ENCODE measurements at regions not wholly inside any gene's neighbourhood (a gene's known extent, or its start where the extent isn't known, plus 50 kb on each side); places are given as distances from the start of the nearest gene placed in this dataset.

DNA sequence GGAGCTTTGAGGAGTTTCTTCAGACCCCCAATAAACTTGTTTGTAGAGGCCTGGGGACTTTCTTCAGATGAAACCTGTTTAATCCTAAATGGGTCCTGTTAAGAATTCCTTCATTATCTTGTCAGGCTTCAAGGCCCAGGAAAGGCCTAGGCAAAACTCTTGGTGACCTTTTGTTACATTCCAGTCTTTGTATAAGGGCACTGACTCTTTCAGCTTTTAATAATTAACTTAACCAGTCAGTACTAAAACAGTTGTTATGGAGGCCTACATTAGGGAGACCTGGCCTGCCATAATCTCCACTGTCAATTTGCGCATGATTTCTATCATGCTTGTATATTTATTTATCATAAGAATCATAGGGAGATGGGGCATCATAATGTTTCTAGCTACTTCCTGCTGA, 110.2 kb downstream of the FCRL5 start:
- no peaks in the 10 kb centered on the region; the same call in 1 of the 2 replicates for H3K27me3 ChIP-seq (ENCODE audit: control insufficient read depth, insufficient read depth, low read length)
- in situ Hi-C loops (cut with HindIII; ENCODE audit: low pct_unique_long_range_greater_than_20kb, low sequenced_read_pairs) (no loop called here), intact Hi-C loops (cut with micrococcal nuclease; ENCODE audit: unreplicated experiment) (no loop called here)
- no peak overlapping the region for H3K4me3 ChIP-seq (ENCODE audit: low read depth in 2 of 2, low read length in 2 of 2)
- no peaks in the 10 kb centered on the region for H3K4me1 ChIP-seq (ENCODE audit: control insufficient read depth, insufficient read depth, low read length)
- TF ChIP-seq TCF7L2 (IDR thresholded peaks at IDR 0.05; ENCODE audit: low read depth, low read length) (no peak), SIN3A (IDR thresholded peaks at IDR 0.05; ENCODE audit: borderline replicate concordance, insufficient read depth, low read depth, low read length) (no peak), POLR2AphosphoS5 (IDR thresholded peaks at IDR 0.05; ENCODE audit: low read depth, low read length) (no peak)
- TF ChIP-seq, protein P1, sequence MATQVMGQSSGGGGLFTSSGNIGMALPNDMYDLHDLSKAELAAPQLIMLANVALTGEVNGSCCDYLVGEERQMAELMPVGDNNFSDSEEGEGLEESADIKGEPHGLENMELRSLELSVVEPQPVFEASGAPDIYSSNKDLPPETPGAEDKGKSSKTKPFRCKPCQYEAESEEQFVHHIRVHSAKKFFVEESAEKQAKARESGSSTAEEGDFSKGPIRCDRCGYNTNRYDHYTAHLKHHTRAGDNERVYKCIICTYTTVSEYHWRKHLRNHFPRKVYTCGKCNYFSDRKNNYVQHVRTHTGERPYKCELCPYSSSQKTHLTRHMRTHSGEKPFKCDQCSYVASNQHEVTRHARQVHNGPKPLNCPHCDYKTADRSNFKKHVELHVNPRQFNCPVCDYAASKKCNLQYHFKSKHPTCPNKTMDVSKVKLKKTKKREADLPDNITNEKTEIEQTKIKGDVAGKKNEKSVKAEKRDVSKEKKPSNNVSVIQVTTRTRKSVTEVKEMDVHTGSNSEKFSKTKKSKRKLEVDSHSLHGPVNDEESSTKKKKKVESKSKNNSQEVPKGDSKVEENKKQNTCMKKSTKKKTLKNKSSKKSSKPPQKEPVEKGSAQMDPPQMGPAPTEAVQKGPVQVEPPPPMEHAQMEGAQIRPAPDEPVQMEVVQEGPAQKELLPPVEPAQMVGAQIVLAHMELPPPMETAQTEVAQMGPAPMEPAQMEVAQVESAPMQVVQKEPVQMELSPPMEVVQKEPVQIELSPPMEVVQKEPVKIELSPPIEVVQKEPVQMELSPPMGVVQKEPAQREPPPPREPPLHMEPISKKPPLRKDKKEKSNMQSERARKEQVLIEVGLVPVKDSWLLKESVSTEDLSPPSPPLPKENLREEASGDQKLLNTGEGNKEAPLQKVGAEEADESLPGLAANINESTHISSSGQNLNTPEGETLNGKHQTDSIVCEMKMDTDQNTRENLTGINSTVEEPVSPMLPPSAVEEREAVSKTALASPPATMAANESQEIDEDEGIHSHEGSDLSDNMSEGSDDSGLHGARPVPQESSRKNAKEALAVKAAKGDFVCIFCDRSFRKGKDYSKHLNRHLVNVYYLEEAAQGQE (IDR thresholded peaks at IDR 0.05; ENCODE audit: insufficient read depth in 1 of 2, low read depth in 2 of 2, low read length in 1 of 2): no peak
- TF ChIP-seq, protein P2, sequence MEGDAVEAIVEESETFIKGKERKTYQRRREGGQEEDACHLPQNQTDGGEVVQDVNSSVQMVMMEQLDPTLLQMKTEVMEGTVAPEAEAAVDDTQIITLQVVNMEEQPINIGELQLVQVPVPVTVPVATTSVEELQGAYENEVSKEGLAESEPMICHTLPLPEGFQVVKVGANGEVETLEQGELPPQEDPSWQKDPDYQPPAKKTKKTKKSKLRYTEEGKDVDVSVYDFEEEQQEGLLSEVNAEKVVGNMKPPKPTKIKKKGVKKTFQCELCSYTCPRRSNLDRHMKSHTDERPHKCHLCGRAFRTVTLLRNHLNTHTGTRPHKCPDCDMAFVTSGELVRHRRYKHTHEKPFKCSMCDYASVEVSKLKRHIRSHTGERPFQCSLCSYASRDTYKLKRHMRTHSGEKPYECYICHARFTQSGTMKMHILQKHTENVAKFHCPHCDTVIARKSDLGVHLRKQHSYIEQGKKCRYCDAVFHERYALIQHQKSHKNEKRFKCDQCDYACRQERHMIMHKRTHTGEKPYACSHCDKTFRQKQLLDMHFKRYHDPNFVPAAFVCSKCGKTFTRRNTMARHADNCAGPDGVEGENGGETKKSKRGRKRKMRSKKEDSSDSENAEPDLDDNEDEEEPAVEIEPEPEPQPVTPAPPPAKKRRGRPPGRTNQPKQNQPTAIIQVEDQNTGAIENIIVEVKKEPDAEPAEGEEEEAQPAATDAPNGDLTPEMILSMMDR (IDR thresholded peaks at IDR 0.05): no peak
- POLR2A ChIA-PET: no interaction called here
- CTCF ChIA-PET: no interaction called here
- H3K27ac ChIP-seq (ENCODE audit: low read length): no peak overlapping the region
- ATAC-seq: no peak
- no peak for DNase-seq (ENCODE audit: low read depth, low spot score)
- BruUV-seq (replicated peaks): no TSS peak
- no peaks in the 10 kb centered on the region for H3K9me3 ChIP-seq (ENCODE audit: control insufficient read depth, insufficient read depth, low read depth, low read length)
- H3K36me3 ChIP-seq (ENCODE audit: control insufficient read depth, insufficient read depth, low read length): no peaks in the 10 kb centered on the region

DNA sequence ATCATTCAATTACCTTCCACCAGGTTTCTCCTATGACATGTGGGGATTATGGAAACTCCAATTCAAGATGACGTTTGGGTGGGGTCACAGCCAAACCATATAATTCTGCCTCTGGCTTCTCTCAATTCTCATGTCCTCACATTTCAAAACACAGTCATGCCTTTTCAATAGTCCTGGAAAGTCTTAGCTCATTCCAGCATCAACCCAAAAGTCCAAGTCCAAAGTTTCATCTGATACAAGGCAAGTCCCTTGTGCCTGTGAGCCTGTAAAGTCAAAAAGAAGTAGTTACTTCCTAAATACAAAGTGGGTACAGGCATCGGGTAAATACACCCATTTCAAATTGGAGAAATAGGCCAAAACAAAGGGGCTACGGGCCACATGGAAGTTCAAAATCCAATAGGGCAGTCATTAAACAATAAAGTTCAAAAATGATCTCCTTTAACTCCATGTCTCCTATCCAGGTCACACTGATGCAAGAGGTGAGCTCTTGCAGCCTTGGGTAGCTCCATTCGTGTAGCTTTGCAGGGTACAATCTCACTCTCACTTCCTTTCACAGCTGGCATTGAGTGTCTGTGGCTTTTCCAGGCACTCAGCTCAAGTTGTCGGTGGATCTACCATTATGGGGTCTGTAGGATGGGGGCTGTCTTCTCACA, 112.9 kb downstream of the FCRL5 start:
- CTCF ChIA-PET: no interaction called here
- TF ChIP-seq POLR2AphosphoS5 (IDR thresholded peaks at IDR 0.05; ENCODE audit: low read depth, low read length) (no peak), TCF7L2 (IDR thresholded peaks at IDR 0.05; ENCODE audit: low read depth, low read length) (no peak)
- TF ChIP-seq, protein P1 (IDR thresholded peaks at IDR 0.05; ENCODE audit: insufficient read depth in 1 of 2, low read depth in 2 of 2, low read length in 1 of 2): no peak
- TF ChIP-seq, protein P2 (IDR thresholded peaks at IDR 0.05): no peak
- H3K4me3 ChIP-seq (ENCODE audit: low read depth in 2 of 2, low read length in 2 of 2): no peak overlapping the region

More for the DNA sequence above, 112.9 kb downstream of the FCRL5 start:
- no TSS peak for BruUV-seq (replicated peaks)
- Histone ChIP-seq H3K4me1 (ENCODE audit: control insufficient read depth, insufficient read depth, low read length) (no peaks in the 10 kb centered on the region), H3K27ac (ENCODE audit: low read length) (no peak overlapping the region), H3K9me3 (ENCODE audit: control insufficient read depth, insufficient read depth, low read depth, low read length) (no peaks in the 10 kb centered on the region), H3K27me3 (ENCODE audit: control insufficient read depth, insufficient read depth, low read length) (no peaks in the 10 kb centered on the region; the same call in 1 of the 2 replicates), H3K36me3 (ENCODE audit: control insufficient read depth, insufficient read depth, low read length) (no peaks in the 10 kb centered on the region)
- POLR2A ChIA-PET: interaction anchor here (0.7 kb wide), 1 partner anchor 341 kb away, joined by 3 read pairs; no protein-coding TSS in a partner anchor
- intact Hi-C loops (cut with micrococcal nuclease; ENCODE audit: unreplicated experiment) (no loop called here), in situ Hi-C loops (cut with HindIII; ENCODE audit: low pct_unique_long_range_greater_than_20kb, low sequenced_read_pairs) (no loop called here)
- DNase-seq (ENCODE audit: low read depth, low spot score): no peak
- no peak for ATAC-seq
